IMR-90 (cell line): ENCODE measurements at regions not wholly inside any gene's neighbourhood (a gene's known extent, or its start where the extent isn't known, plus 50 kb on each side); places are given as distances from the start of the nearest gene placed in this dataset.

Source experiments
- BHLHE40 ChIP-seq: fragments of 150-350 bp; IDR thresholded peaks from 2 replicates; pipeline ENCODE4 v1.6.1; 2016; ENCODE audit warnings: mild to moderate bottlenecking, low read depth, low read length
- POLR2A ChIP-seq: IDR thresholded peaks from 2 replicates; pipeline ENCODE4 v1.6.1; 2012; ENCODE audit warnings: mild to moderate bottlenecking, low read depth, low read length
- TF ChIP-seq, protein P1 (sequence below): conservative IDR thresholded peaks from 2 replicates; pipeline ENCODE4 v1.5.1; 2012; ENCODE audit warnings: mild to moderate bottlenecking, low read depth, low read length, improper control_type of control experiment

DNA sequence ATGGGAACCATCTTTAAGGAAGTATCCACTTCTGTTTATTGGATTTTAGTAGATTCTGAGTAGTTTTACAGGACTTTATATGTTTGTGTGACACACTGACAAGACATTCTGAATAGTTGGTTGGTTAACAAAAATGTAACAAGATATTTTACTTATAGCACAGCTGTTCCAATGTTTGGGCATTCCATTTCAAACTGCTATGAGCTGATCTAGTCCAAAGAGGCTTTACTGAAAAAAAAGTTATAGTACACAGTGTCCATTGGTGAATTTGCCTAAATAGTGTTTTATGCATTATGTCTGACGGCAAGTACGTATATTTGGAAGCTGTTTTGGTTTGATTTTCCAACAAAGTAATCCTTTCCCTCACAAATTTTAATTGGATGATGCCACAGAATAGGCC is 99.1 kb downstream of the SAMD9 start:
- TF ChIP-seq POLR2A (no peak), BHLHE40 (no peak)
- TF ChIP-seq, protein P1, sequence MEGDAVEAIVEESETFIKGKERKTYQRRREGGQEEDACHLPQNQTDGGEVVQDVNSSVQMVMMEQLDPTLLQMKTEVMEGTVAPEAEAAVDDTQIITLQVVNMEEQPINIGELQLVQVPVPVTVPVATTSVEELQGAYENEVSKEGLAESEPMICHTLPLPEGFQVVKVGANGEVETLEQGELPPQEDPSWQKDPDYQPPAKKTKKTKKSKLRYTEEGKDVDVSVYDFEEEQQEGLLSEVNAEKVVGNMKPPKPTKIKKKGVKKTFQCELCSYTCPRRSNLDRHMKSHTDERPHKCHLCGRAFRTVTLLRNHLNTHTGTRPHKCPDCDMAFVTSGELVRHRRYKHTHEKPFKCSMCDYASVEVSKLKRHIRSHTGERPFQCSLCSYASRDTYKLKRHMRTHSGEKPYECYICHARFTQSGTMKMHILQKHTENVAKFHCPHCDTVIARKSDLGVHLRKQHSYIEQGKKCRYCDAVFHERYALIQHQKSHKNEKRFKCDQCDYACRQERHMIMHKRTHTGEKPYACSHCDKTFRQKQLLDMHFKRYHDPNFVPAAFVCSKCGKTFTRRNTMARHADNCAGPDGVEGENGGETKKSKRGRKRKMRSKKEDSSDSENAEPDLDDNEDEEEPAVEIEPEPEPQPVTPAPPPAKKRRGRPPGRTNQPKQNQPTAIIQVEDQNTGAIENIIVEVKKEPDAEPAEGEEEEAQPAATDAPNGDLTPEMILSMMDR: no peak
